ENCODE measurements at regions not wholly inside any gene's neighbourhood (a gene's known extent, or its start where the extent isn't known, plus 50 kb on each side); places are given as distances from the start of the nearest gene placed in this dataset.

DNA sequence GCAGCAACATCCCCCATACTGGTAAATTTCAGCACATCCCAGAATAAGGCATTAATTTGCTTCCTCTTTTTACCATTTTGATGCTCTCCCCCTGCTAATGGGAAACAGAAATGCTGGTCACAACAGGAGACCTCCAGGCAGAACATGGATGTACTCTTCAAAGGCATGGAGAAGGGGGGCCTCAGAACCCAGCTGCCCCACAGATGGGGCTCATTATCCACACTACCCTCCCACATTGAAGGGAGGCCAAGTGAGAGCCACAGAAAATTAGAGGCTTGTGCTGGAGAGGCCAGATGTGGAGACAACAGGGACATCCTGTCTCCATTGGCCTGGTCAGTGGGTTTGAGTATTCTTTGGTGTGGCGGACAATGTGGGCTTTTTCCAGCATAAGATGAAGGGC lies 150.1 kb upstream of the CDH11 start:
- TF ChIP-seq, protein P1, sequence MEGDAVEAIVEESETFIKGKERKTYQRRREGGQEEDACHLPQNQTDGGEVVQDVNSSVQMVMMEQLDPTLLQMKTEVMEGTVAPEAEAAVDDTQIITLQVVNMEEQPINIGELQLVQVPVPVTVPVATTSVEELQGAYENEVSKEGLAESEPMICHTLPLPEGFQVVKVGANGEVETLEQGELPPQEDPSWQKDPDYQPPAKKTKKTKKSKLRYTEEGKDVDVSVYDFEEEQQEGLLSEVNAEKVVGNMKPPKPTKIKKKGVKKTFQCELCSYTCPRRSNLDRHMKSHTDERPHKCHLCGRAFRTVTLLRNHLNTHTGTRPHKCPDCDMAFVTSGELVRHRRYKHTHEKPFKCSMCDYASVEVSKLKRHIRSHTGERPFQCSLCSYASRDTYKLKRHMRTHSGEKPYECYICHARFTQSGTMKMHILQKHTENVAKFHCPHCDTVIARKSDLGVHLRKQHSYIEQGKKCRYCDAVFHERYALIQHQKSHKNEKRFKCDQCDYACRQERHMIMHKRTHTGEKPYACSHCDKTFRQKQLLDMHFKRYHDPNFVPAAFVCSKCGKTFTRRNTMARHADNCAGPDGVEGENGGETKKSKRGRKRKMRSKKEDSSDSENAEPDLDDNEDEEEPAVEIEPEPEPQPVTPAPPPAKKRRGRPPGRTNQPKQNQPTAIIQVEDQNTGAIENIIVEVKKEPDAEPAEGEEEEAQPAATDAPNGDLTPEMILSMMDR (conservative IDR thresholded peaks at IDR 0.05; ENCODE audit: low read length) = no peak
- no peak for TF ChIP-seq EZH2phosphoT487 (IDR thresholded peaks at IDR 0.05; ENCODE audit: borderline replicate concordance, low read depth, low read length)
